OCI-LY3 (cell line): ENCODE measurements at regions not wholly inside any gene's neighbourhood (a gene's known extent, or its start where the extent isn't known, plus 50 kb on each side); places are given as distances from the start of the nearest gene placed in this dataset.

Source experiments
- EZH2phosphoT487 ChIP-seq: fragments of 200-600 bp; shearing (Covaris generic); IDR thresholded peaks from 2 replicates; pipeline ENCODE4 v1.6.1; 2018; ENCODE audit warnings: antibody characterized with exemption, mixed run types, low read depth
- TF ChIP-seq, protein P1 (sequence below): fragments of 200-600, 300-600 bp; sonication (generic); IDR thresholded peaks from 2 replicates; pipeline ENCODE4 v1.5.1; 2014; ENCODE audit warnings: antibody characterized with exemption, low read length, low read depth

DNA sequence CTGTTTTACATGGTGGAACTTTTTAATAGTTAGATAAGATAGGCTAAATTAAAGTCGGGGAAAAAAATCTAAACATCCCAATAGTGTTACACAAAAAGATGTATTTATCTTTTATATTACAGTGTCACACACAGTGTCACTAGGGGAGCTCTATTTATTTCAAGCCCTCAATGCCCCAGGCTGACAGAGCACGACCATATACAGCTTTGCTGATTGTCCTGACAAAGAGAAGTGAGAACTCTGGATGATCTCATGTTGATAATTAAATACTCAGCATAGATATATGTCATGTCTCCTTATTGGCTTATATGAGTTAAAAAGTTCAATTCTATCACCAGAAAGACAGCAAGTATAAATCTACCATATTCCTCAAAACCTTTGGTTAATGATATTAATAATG is 594.3 kb downstream of the LRFN5 start:
- TF ChIP-seq, protein P1, sequence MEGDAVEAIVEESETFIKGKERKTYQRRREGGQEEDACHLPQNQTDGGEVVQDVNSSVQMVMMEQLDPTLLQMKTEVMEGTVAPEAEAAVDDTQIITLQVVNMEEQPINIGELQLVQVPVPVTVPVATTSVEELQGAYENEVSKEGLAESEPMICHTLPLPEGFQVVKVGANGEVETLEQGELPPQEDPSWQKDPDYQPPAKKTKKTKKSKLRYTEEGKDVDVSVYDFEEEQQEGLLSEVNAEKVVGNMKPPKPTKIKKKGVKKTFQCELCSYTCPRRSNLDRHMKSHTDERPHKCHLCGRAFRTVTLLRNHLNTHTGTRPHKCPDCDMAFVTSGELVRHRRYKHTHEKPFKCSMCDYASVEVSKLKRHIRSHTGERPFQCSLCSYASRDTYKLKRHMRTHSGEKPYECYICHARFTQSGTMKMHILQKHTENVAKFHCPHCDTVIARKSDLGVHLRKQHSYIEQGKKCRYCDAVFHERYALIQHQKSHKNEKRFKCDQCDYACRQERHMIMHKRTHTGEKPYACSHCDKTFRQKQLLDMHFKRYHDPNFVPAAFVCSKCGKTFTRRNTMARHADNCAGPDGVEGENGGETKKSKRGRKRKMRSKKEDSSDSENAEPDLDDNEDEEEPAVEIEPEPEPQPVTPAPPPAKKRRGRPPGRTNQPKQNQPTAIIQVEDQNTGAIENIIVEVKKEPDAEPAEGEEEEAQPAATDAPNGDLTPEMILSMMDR = no peak
- TF ChIP-seq EZH2phosphoT487 = no peak
